CD4-positive, alpha-beta T cell (primary cell): ENCODE measurements at regions not wholly inside any gene's neighbourhood (a gene's known extent, or its start where the extent isn't known, plus 50 kb on each side); places are given as distances from the start of the nearest gene placed in this dataset.

Experiments
- ATAC-seq: fragments of 200-7000 bp; cut with Tn5 transposase; one replicate; pipeline ENCODE4 v1.10.0; 2022; ENCODE audit warnings: mild to moderate bottlenecking; ENCODE audit not compliant: poor library complexity
- CTCF ChIA-PET: fragments of 350-600 bp; sonication (Branson Sonifier 250); formaldehyde crosslinking; loops from one replicate; lab custom pipeline; 2021; ENCODE audit warnings: antibody characterized with exemption, inconsistent platforms; lab: Charles Lee
- POLR2A ChIA-PET: fragments of 350-600 bp; sonication (Branson Sonifier 250); formaldehyde crosslinking; loops from one replicate; lab custom pipeline; 2021; ENCODE audit warnings: antibody characterized with exemption, inconsistent platforms; lab: Charles Lee
- DNase-seq, 14 experiments: peaks; one replicate each; pipeline ENCODE4 v3.0.0-alpha.2; 2013 to 2020; ENCODE audit warnings: mixed read lengths in 2 of 14
- H3K27ac ChIP-seq, 2 donors: one replicate each; pipeline versions ENCODE4 v1.5.1 to v1.7.0; 2013; ENCODE audit warnings: low read length in 2 of 2, low read depth in 1 of 2, mild to moderate bottlenecking in 1 of 2
- H3K27me3 ChIP-seq, 2 experiments: 1 replicate in 1 of 2; 2 replicates in 1 of 2; pipeline versions ENCODE4 v1.6.1 to v1.7.0; 2013; ENCODE audit warnings: low read length in 2 of 2, control low read depth in 1 of 2, mild to moderate bottlenecking in 1 of 2, moderate library complexity in 1 of 2; ENCODE audit not compliant: insufficient read depth in 2 of 2, control insufficient read depth in 1 of 2
- H3K36me3 ChIP-seq: one replicate; pipeline ENCODE4 v1.6.1; 2013; ENCODE audit warnings: low read length, control low read depth; ENCODE audit not compliant: insufficient read depth
- H3K4me1 ChIP-seq: one replicate; pipeline ENCODE4 v1.6.1; 2013; ENCODE audit warnings: low read length, control low read depth; ENCODE audit not compliant: insufficient read depth
- H3K4me3 ChIP-seq: one replicate; pipeline ENCODE4 v1.5.1; 2013; ENCODE audit warnings: mild to moderate bottlenecking, low read length, moderate library complexity
- H3K9me3 ChIP-seq, 2 experiments: 1 replicate in 1 of 2; 2 replicates in 1 of 2; pipeline versions ENCODE4 v1.6.1 to v1.7.0; 2013; ENCODE audit warnings: low read length in 2 of 2, mild to moderate bottlenecking in 2 of 2, control low read depth in 1 of 2, moderate library complexity in 1 of 2; ENCODE audit not compliant: control insufficient read depth in 1 of 2, insufficient read depth in 1 of 2
- H3K27ac Mint-ChIP-seq: one replicate; pipeline ENCODE4 v1.8.0; 2020; ENCODE audit warnings: mixed read lengths
- H3K27me3 Mint-ChIP-seq: one replicate; pipeline ENCODE4 v1.8.0; 2021; ENCODE audit warnings: mixed read lengths
- H3K36me3 Mint-ChIP-seq: one replicate; pipeline ENCODE4 v1.8.0; 2021; ENCODE audit warnings: low read depth, mixed read lengths
- H3K4me1 Mint-ChIP-seq: one replicate; pipeline ENCODE4 v1.8.0; 2021; ENCODE audit warnings: low read depth, mixed read lengths
- H3K4me3 Mint-ChIP-seq: one replicate; pipeline ENCODE4 v1.8.0; 2020; ENCODE audit warnings: mild to moderate bottlenecking, mixed read lengths
- H3K9me3 Mint-ChIP-seq: one replicate; pipeline ENCODE4 v1.8.0; 2020; ENCODE audit warnings: mixed read lengths
- CTCF ChIP-seq: fragments of 200-600 bp; IDR thresholded peaks from one replicate; pipeline ENCODE4 v1.8.0; 2022; ENCODE audit warnings: antibody characterized with exemption, mild to moderate bottlenecking
- intact Hi-C, 2 experiments: fragments of 100-400 bp; cut with DNase I in 1 of 2; cut with micrococcal nuclease in 1 of 2; formaldehyde crosslinking; loops; one replicate each; pipeline versions ENCODE4 v1.15.1 to v1.9.0; 2023 to 2025; cut with DNase I, micrococcal nuclease

GRCh38 chr1:217032715-217033367 is 309.6 kb upstream of the ESRRG start:
- Mint-ChIP-seq H3K4me3 (no peak overlapping the region), H3K36me3 (no peaks in the 10 kb centered on the region), H3K27ac (no peak overlapping the region), H3K9me3 (peaks cover 8% of the 10 kb centered on the region), H3K27me3 (no peaks in the 10 kb centered on the region), H3K4me1 (no peaks in the 10 kb centered on the region)
- intact Hi-C loops: no loop called here
- no peak for TF ChIP-seq CTCF
- no peak overlapping the region for H3K27ac ChIP-seq
- CTCF ChIA-PET: no interaction called here
- H3K4me1 ChIP-seq: no peaks in the 10 kb centered on the region
- ATAC-seq: no peak
- H3K9me3 ChIP-seq: peaks cover 0 to 4% of the 10 kb centered on the region in 2 experiments
- H3K36me3 ChIP-seq: no peaks in the 10 kb centered on the region
- DNase-seq: no peak
- POLR2A ChIA-PET: no interaction called here
- H3K4me3 ChIP-seq: no peak overlapping the region
- no peaks in the 10 kb centered on the region for H3K27me3 ChIP-seq

DNA sequence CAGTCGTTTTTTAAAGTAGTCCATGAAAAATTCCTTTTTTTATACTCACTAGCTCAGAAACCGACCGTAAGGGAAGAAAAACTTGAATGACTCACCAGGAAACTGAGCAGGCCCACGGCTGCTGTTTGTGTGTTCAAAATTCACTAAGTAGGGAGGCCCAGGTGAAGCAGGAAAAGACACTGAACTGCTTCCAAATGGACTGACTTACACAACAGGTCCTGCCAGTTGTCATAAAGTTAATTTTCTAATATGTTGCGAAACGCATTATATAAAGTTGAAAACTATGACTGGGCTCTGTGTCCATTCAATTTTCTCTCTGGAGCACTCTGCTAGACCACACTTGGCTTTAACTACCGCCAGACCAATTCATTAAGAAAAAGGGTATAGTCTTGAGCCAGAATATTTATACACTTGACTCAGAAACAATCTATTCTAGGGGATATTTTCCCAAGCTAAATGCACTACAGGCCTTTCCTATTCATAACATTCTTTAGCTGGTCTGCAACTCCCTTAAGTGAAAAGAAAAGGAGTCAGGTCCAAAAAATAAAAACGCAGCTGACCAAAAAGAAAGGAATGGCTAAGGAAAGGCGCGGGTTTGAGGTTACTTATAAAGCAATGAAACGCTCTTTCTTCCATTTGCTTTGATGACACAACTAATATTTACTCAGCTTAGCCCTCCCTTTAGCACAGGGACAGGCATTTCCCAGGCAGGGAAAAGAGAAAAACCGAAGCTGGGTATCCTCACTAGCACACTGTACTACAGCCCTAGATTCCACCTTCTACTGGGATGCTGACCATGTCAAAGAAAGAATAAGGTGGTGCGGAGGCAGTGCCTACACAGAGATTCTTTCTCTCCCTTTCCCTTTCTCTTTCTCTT is 306.3 kb upstream of the ESRRG start:
- no peak overlapping the region for H3K27ac ChIP-seq
- no peak overlapping the region for H3K4me3 Mint-ChIP-seq
- H3K9me3 ChIP-seq: peaks cover 0 to 3% of the 10 kb centered on the region in 2 experiments
- H3K9me3 Mint-ChIP-seq: no peaks in the 10 kb centered on the region
- no peak for TF ChIP-seq CTCF
- H3K36me3 Mint-ChIP-seq: no peaks in the 10 kb centered on the region
- no peaks in the 10 kb centered on the region for H3K27me3 Mint-ChIP-seq
- intact Hi-C loops: no loop called here
- ATAC-seq: no peak
- H3K4me1 Mint-ChIP-seq: no peaks in the 10 kb centered on the region
- H3K4me3 ChIP-seq: no peak overlapping the region
- POLR2A ChIA-PET: interaction anchor here (0.6 kb wide), 1 partner anchor 1074 kb away, joined by 3 read pairs; no protein-coding TSS in a partner anchor
- no peaks in the 10 kb centered on the region for H3K27me3 ChIP-seq
- no peaks in the 10 kb centered on the region for H3K36me3 ChIP-seq
- no peaks in the 10 kb centered on the region for H3K4me1 ChIP-seq
- no peak for DNase-seq
- CTCF ChIA-PET: no interaction called here
- H3K27ac Mint-ChIP-seq: no peak overlapping the region

GRCh38 chr1:217027403-217028080 is 304.3 kb upstream of the ESRRG start:
- intact Hi-C loops: no loop called here
- no peak for ATAC-seq
- Mint-ChIP-seq H3K9me3 (peaks cover 2% of the 10 kb centered on the region), H3K27me3 (no peaks in the 10 kb centered on the region), H3K4me1 (no peaks in the 10 kb centered on the region), H3K4me3 (no peak overlapping the region), H3K27ac (no peak overlapping the region), H3K36me3 (no peaks in the 10 kb centered on the region)
- Histone ChIP-seq H3K4me1 (no peaks in the 10 kb centered on the region), H3K36me3 (no peaks in the 10 kb centered on the region), H3K27ac (no peak overlapping the region), H3K27me3 (no peaks in the 10 kb centered on the region), H3K4me3 (no peak overlapping the region), H3K9me3 (no peaks in the 10 kb centered on the region)
- no peak for TF ChIP-seq CTCF
- no peak for DNase-seq
- CTCF ChIA-PET: no interaction called here
- POLR2A ChIA-PET: no interaction called here
